Effector memory CD4-positive, alpha-beta T cell (primary cell): ENCODE measurements at regions not wholly inside any gene's neighbourhood (a gene's known extent, or its start where the extent isn't known, plus 50 kb on each side); places are given as distances from the start of the nearest gene placed in this dataset.

ENCODE experiments used
- DNase-seq, 3 donors: peaks; one replicate each; pipeline ENCODE4 v3.0.0-alpha.2; 2020
- H3K27ac ChIP-seq: 2 replicates; pipeline ENCODE4 v1.7.0; 2013; ENCODE audit warnings: mild to moderate bottlenecking, low read length, moderate library complexity; ENCODE audit not compliant: insufficient read depth, poor library complexity, severe bottlenecking
- H3K27me3 ChIP-seq: replicated peaks from 2 replicates; pipeline ENCODE4 v1.7.0; 2013; ENCODE audit warnings: mild to moderate bottlenecking, low read length; ENCODE audit not compliant: insufficient read depth, control insufficient read depth, poor library complexity, severe bottlenecking
- H3K36me3 ChIP-seq: 2 replicates; pipeline ENCODE4 v1.7.0; 2013; ENCODE audit warnings: mild to moderate bottlenecking, low read length, moderate library complexity; ENCODE audit not compliant: control insufficient read depth, insufficient read depth
- H3K4me1 ChIP-seq: 2 replicates; pipeline ENCODE4 v1.7.0; 2013; ENCODE audit warnings: low read length, mild to moderate bottlenecking; ENCODE audit not compliant: control insufficient read depth, insufficient read depth, poor library complexity, severe bottlenecking
- H3K4me3 ChIP-seq: 2 replicates; pipeline ENCODE4 v1.7.0; 2013; ENCODE audit warnings: low read length, low read depth, mild to moderate bottlenecking; ENCODE audit not compliant: insufficient read depth, poor library complexity, severe bottlenecking
- H3K9me3 ChIP-seq: 2 replicates; pipeline ENCODE4 v1.7.0; 2013; ENCODE audit warnings: mild to moderate bottlenecking, low read length, moderate library complexity; ENCODE audit not compliant: control insufficient read depth

GRCh38 chr4:38226170-38226569, 266.0 kb downstream of the PTTG2 start:
- H3K36me3 ChIP-seq = no peaks in the 10 kb centered on the region
- no peaks in the 10 kb centered on the region for H3K4me1 ChIP-seq
- no peaks in the 10 kb centered on the region for H3K27me3 ChIP-seq
- no peaks in the 10 kb centered on the region for H3K9me3 ChIP-seq
- no peak overlapping the region for H3K27ac ChIP-seq
- H3K4me3 ChIP-seq = no peak overlapping the region
- DNase-seq = no peak

- Histone ChIP-seq H3K27ac (no peak overlapping the region), H3K4me3 (no peak overlapping the region), H3K27me3 (no peaks in the 10 kb centered on the region), H3K36me3 (no peaks in the 10 kb centered on the region), H3K9me3 (no peaks in the 10 kb centered on the region), H3K4me1 (no peaks in the 10 kb centered on the region)
- DNase-seq = no peak
These were observed 270.1 kb downstream of the PTTG2 start for GRCh38 chr4:38230121-38230801.

- H3K4me3 ChIP-seq = no peak overlapping the region
- DNase-seq = no peak
- no peaks in the 10 kb centered on the region for H3K9me3 ChIP-seq
- no peaks in the 10 kb centered on the region for H3K4me1 ChIP-seq
- no peaks in the 10 kb centered on the region for H3K27me3 ChIP-seq
- H3K27ac ChIP-seq = no peak overlapping the region
- no peaks in the 10 kb centered on the region for H3K36me3 ChIP-seq
These were observed 270.8 kb downstream of the PTTG2 start for GRCh38 chr4:38230821-38231563.

GRCh38 chr4:38231626-38232025, 271.4 kb downstream of the PTTG2 start:
- H3K4me1 ChIP-seq = no peaks in the 10 kb centered on the region
- no peaks in the 10 kb centered on the region for H3K36me3 ChIP-seq
- no peaks in the 10 kb centered on the region for H3K27me3 ChIP-seq
- no peak overlapping the region for H3K27ac ChIP-seq
- H3K9me3 ChIP-seq = no peaks in the 10 kb centered on the region
- no peak overlapping the region for H3K4me3 ChIP-seq
- no peak for DNase-seq

GRCh38 chr4:38232741-38233140, 272.5 kb downstream of the PTTG2 start:
- no peaks in the 10 kb centered on the region for H3K4me1 ChIP-seq
- H3K27me3 ChIP-seq = no peaks in the 10 kb centered on the region
- no peak for DNase-seq
- no peaks in the 10 kb centered on the region for H3K36me3 ChIP-seq
- H3K27ac ChIP-seq = no peak overlapping the region
- no peak overlapping the region for H3K4me3 ChIP-seq
- H3K9me3 ChIP-seq = no peaks in the 10 kb centered on the region

- H3K9me3 ChIP-seq = no peaks in the 10 kb centered on the region
- no peaks in the 10 kb centered on the region for H3K27me3 ChIP-seq
- H3K36me3 ChIP-seq = no peaks in the 10 kb centered on the region
- no peaks in the 10 kb centered on the region for H3K4me1 ChIP-seq
- H3K4me3 ChIP-seq = no peak overlapping the region
- H3K27ac ChIP-seq = no peak overlapping the region
- no peak for DNase-seq
These were observed 273.7 kb downstream of the PTTG2 start for GRCh38 chr4:38233727-38234480.

- Histone ChIP-seq H3K4me3 (no peak overlapping the region), H3K9me3 (no peaks in the 10 kb centered on the region), H3K4me1 (no peaks in the 10 kb centered on the region), H3K27me3 (no peaks in the 10 kb centered on the region), H3K27ac (no peak overlapping the region), H3K36me3 (no peaks in the 10 kb centered on the region)
- DNase-seq = no peak
These were observed 275.2 kb downstream of the PTTG2 start for GRCh38 chr4:38235354-38235753.

- Histone ChIP-seq H3K4me3 (no peak overlapping the region), H3K9me3 (no peaks in the 10 kb centered on the region)
These were observed 275.8 kb downstream of the PTTG2 start for GRCh38 chr4:38236003-38236402.

GRCh38 chr4:38236503-38236902, 276.3 kb downstream of the PTTG2 start:
- DNase-seq = no peak
- Histone ChIP-seq H3K27me3 (no peaks in the 10 kb centered on the region), H3K9me3 (no peaks in the 10 kb centered on the region), H3K36me3 (no peaks in the 10 kb centered on the region), H3K27ac (no peak overlapping the region), H3K4me3 (no peak overlapping the region), H3K4me1 (no peaks in the 10 kb centered on the region)

More at GRCh38 chr4:38236003-38236402, 275.8 kb downstream of the PTTG2 start:
- no peak for DNase-seq
- Histone ChIP-seq H3K27ac (no peak overlapping the region), H3K36me3 (no peaks in the 10 kb centered on the region), H3K4me1 (no peaks in the 10 kb centered on the region), H3K27me3 (no peaks in the 10 kb centered on the region)

- DNase-seq = no peak
These were observed 276.9 kb downstream of the PTTG2 start for GRCh38 chr4:38237139-38237538.

More at GRCh38 chr4:38237139-38237538, 276.9 kb downstream of the PTTG2 start:
- H3K4me3 ChIP-seq = no peak overlapping the region
- H3K4me1 ChIP-seq = no peaks in the 10 kb centered on the region
- no peaks in the 10 kb centered on the region for H3K27me3 ChIP-seq
- no peaks in the 10 kb centered on the region for H3K36me3 ChIP-seq
- H3K9me3 ChIP-seq = no peaks in the 10 kb centered on the region
- no peak overlapping the region for H3K27ac ChIP-seq
